Thyroid gland (tissue), 4 donors: ENCODE measurements at regions not wholly inside any gene's neighbourhood (a gene's known extent, or its start where the extent isn't known, plus 50 kb on each side); places are given as distances from the start of the nearest gene placed in this dataset.

Source experiments
- DNase-seq, 2 donors: peaks; one replicate each; pipeline ENCODE4 v3.0.0-alpha.2; 2019
- H3K27ac ChIP-seq, 3 donors: fragments of 200-600 bp; sonication (generic); 1 replicate in 2 of 3; 2 replicates in 1 of 3; pipeline ENCODE4 v1.5.1; 2016 to 2019; ENCODE audit warnings: mild to moderate bottlenecking in 1 of 3, moderate library complexity in 1 of 3
- H3K27me3 ChIP-seq: fragments of 200-600 bp; sonication (generic); one replicate; pipeline ENCODE4 v1.5.1; 2019
- H3K36me3 ChIP-seq, 2 donors: fragments of 200-600 bp; sonication (generic); one replicate each; pipeline ENCODE4 v1.5.1; 2016 to 2019
- H3K4me1 ChIP-seq, 2 donors: fragments of 200-600 bp; sonication (generic); one replicate each; pipeline ENCODE4 v1.5.1; 2017 to 2019
- H3K4me3 ChIP-seq, 3 donors: fragments of 200-600 bp; sonication (generic); replicated peaks in 1 of 3; 1 replicate in 2 of 3; 2 replicates in 1 of 3; pipeline ENCODE4 v1.5.1; 2016; ENCODE audit warnings: mild to moderate bottlenecking in 1 of 3
- H3K9me3 ChIP-seq: fragments of 200-600 bp; sonication (generic); one replicate; pipeline ENCODE4 v1.5.1; 2017
- POLR2A ChIP-seq, 2 donors: fragments of 450-650 bp; IDR thresholded peaks; one replicate each; pipeline ENCODE4 v1.6.1; 2017; ENCODE audit warnings: antibody characterized with exemption in 2 of 2, mild to moderate bottlenecking in 2 of 2, moderate library complexity in 1 of 2
- WGBS, 2 donors: methylation state at CpG; one replicate each; pipeline ENCODE4 v1.1.5; 2017; 5-methylcytosine and 5-hydroxymethylcytosine counted together
- intact Hi-C: fragments of 100-400 bp; cut with DNase I; formaldehyde crosslinking; loops from one replicate; pipeline ENCODE4 v1.15.1; 2023
- TF ChIP-seq, protein P1 (sequence below), 6 experiments: fragments of 200-600 bp in 3 of 6; fragments of 450-650 bp in 3 of 6; sonication (generic) in 3 of 6; IDR thresholded peaks; one replicate each; pipeline ENCODE4 v1.5.1; 2016 to 2019; ENCODE audit warnings: antibody characterized with exemption in 6 of 6, mild to moderate bottlenecking in 2 of 6, inconsistent platforms in 1 of 6, moderate library complexity in 1 of 6

DNA sequence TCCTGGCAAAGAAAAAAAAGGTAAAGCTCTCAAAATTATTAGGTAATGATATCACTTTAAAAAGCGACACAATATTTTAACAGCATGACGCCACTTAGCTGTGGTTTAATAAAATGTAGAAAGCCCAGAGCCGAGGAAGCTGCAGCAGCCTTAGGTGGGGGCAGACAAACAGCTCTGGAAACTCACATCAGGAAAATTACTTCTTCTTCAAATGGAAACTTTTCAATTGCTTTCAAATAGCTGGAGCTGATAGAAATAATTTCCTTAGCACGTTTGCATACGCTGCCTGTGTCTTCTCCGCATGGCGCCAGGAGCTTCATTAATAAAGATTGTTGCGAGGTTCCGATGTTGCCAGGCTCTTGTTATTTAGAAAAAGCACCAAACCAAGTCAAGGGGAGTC, 835.3 kb upstream of the EEF2KMT start:
- no peak overlapping the region for H3K4me3 ChIP-seq
- intact Hi-C loops, result no loop called here
- no peaks in the 10 kb centered on the region for H3K4me1 ChIP-seq
- no peak for DNase-seq
- H3K27ac ChIP-seq, result no peak overlapping the region
- H3K9me3 ChIP-seq, result no peaks in the 10 kb centered on the region
- H3K36me3 ChIP-seq, result no peaks in the 10 kb centered on the region
- TF ChIP-seq POLR2A (IDR thresholded peaks at IDR 0.05), result no peak
- TF ChIP-seq, protein P1, sequence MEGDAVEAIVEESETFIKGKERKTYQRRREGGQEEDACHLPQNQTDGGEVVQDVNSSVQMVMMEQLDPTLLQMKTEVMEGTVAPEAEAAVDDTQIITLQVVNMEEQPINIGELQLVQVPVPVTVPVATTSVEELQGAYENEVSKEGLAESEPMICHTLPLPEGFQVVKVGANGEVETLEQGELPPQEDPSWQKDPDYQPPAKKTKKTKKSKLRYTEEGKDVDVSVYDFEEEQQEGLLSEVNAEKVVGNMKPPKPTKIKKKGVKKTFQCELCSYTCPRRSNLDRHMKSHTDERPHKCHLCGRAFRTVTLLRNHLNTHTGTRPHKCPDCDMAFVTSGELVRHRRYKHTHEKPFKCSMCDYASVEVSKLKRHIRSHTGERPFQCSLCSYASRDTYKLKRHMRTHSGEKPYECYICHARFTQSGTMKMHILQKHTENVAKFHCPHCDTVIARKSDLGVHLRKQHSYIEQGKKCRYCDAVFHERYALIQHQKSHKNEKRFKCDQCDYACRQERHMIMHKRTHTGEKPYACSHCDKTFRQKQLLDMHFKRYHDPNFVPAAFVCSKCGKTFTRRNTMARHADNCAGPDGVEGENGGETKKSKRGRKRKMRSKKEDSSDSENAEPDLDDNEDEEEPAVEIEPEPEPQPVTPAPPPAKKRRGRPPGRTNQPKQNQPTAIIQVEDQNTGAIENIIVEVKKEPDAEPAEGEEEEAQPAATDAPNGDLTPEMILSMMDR (IDR thresholded peaks at IDR 0.05), result no peak
- no peaks in the 10 kb centered on the region for H3K27me3 ChIP-seq
- WGBS, 2 donors, result 69 to 71% methylated on average over 9 of the region's 9 CpGs

DNA sequence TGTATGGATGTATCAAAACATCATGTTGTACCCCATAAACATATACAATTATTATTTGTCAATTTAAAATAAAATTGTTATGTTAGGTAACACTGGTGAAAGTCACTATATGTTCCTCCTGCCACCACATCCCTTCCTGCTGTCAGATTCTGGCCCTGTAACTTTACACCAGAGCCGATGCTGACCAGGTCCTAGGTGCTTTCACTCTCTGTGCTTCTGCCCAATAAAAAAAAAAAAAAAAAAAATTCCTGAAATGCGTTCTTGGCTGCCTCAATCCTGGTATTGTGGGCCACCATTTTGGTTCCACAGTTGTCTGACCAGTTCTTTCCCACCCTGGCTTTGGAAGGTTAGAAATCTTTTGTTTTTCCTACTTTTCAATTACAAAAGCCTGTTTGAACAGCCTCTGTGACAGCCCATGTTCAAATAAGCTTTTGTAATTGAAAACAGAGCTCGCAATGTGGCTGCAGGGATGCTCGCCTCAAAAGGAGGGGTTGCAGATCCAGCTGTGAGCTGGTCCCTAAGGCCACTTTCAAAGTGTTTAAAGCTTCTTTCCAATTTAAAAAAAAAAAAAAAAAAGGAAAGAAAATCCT, 831.0 kb upstream of the EEF2KMT start:
- TF ChIP-seq POLR2A (IDR thresholded peaks at IDR 0.05), result no peak
- TF ChIP-seq, protein P1 (IDR thresholded peaks at IDR 0.05), result no peak
- H3K36me3 ChIP-seq, result no peaks in the 10 kb centered on the region
- H3K27me3 ChIP-seq, result no peaks in the 10 kb centered on the region
- no peak overlapping the region for H3K4me3 ChIP-seq
- no peaks in the 10 kb centered on the region for H3K9me3 ChIP-seq
- H3K27ac ChIP-seq, result no peak overlapping the region
- H3K4me1 ChIP-seq, result no peaks in the 10 kb centered on the region
- intact Hi-C loops, result no loop called here
- 40% methylated on average over 4 of the region's 4 CpGs for WGBS, 2 donors
- no peak for DNase-seq

DNA sequence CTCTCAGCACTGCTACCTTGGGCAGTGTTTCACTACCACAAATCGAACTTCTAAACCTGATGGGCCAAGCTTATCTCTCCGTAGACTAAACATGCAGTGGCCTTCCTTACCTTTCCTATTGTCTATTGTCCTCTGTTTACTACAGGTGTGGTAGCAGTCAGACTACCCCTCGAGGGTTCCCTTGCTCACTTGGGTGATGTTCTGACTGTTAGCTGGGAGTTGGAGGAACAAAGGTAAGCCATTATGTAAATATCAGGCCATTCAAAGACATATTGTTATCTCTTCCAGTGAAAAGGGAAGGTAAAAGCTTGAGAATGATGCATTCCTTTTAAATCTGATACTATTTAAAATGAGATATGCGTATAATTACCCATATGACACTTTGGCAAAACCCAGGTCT, 828.3 kb upstream of the EEF2KMT start:
- Histone ChIP-seq H3K4me3 (no peak overlapping the region), H3K27me3 (no peaks in the 10 kb centered on the region), H3K27ac (no peak overlapping the region), H3K9me3 (no peaks in the 10 kb centered on the region), H3K4me1 (no peaks in the 10 kb centered on the region), H3K36me3 (no peaks in the 10 kb centered on the region)
- WGBS, 2 donors, result 59 to 73% methylated on average over 4 of the region's 4 CpGs
- intact Hi-C loops, result no loop called here
- TF ChIP-seq POLR2A (IDR thresholded peaks at IDR 0.05), result no peak
- TF ChIP-seq, protein P1 (IDR thresholded peaks at IDR 0.05), result no peak
- DNase-seq, result no peak

DNA sequence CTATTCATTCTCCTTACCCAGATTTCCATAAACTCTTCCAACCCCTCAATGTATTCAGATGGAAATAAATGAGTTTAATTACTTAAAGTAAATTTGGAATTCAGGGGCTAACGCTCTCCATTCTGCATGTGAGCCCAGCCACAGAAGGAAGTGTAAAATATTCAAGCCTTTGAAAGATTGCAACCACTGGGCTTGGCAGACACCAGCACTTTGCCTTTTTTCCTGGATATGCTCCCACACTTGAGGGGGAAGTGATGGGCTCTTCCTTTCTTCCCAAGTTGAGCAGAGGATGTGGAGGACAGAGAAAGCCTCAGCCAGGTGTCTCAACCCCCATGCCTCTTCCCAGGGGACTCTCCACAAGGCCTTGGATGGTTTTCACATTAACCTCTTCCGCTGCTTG, 825.1 kb upstream of the EEF2KMT start:
- H3K4me1 ChIP-seq, result no peaks in the 10 kb centered on the region
- TF ChIP-seq, protein P1 (IDR thresholded peaks at IDR 0.05), result no peak
- H3K36me3 ChIP-seq, result no peaks in the 10 kb centered on the region
- no peak overlapping the region for H3K27ac ChIP-seq
- DNase-seq, result no peak
- no peaks in the 10 kb centered on the region for H3K9me3 ChIP-seq
- WGBS, 2 donors, result 80 to 93% methylated on average over 2 of the region's 2 CpGs
- H3K27me3 ChIP-seq, result no peaks in the 10 kb centered on the region
- no peak overlapping the region for H3K4me3 ChIP-seq
- intact Hi-C loops, result no loop called here

DNA sequence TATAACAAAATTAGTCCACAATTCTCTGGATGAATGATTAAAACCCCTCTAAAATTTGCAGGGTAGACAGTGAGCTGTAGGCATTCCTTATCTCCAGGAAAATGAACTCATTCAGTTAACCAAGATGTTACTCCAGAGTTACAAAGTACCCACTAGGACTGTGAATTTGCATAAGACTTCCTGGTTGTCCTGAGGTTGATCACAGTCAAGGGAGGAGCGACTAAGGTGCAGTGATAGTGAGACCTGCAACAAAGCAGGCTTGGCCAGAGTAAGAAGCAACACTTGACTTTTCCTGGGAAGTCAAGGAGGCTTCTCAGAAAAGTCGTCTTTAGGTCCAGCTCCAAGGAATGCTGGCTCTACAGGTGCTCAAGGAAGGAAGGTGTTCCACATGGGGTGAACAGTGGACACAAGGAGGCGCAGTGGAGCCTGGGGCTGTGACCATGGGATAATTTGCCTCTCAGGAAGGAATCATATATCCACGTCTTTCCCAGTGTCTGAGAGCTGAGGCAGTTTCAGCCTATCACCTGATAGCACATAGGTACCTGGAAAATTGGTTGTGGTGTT, 821.1 kb upstream of the EEF2KMT start:
- no peak overlapping the region for H3K27ac ChIP-seq
- no peak for TF ChIP-seq POLR2A (IDR thresholded peaks at IDR 0.05)
- TF ChIP-seq, protein P1 (IDR thresholded peaks at IDR 0.05), result no peak
- intact Hi-C loops, result no loop called here
- no peak overlapping the region for H3K4me3 ChIP-seq
- no peak for DNase-seq
- no peaks in the 10 kb centered on the region for H3K36me3 ChIP-seq
- no peaks in the 10 kb centered on the region for H3K4me1 ChIP-seq
- no peaks in the 10 kb centered on the region for H3K9me3 ChIP-seq
- no peaks in the 10 kb centered on the region for H3K27me3 ChIP-seq
- 34 to 58% methylated on average over 4 of the region's 4 CpGs for WGBS, 2 donors
